ENCODE measurements at regions not wholly inside any gene's neighbourhood (a gene's known extent, or its start where the extent isn't known, plus 50 kb on each side); places are given as distances from the start of the nearest gene placed in this dataset.
A peak's percentile ranks its signal among the peaks of the same experiment; 100 is the strongest.

- TF ChIP-seq GATAD2A (CRISPR knock-in tag; IDR thresholded peaks at IDR 0.05) (peak; percentile 37; the same call in 1 of the 2 replicates), ARID3A (IDR thresholded peaks at IDR 0.05; ENCODE audit: low read depth, low read length) (0 out of 2 replicates have a peak, but pooled peaks have one; percentile 20), CENPT (CRISPR knock-in tag; IDR thresholded peaks at IDR 0.05; ENCODE audit: low read depth) (no peak), ZNF292 (CRISPR knock-in tag; IDR thresholded peaks at IDR 0.05; ENCODE audit: borderline replicate concordance, low read depth) (no peak), MTF2 (CRISPR knock-in tag; IDR thresholded peaks at IDR 0.05; ENCODE audit: borderline replicate concordance) (no peak), MIXL1 (CRISPR knock-in tag; IDR thresholded peaks at IDR 0.05) (no peak), CEBPB (IDR thresholded peaks at IDR 0.05; ENCODE audit: borderline replicate concordance, low read depth, low read length) (0 out of 2 replicates have a peak, but pooled peaks have one; percentile 15), POLR2AphosphoS2 (IDR thresholded peaks at IDR 0.05; ENCODE audit: low read depth, low read length) (no peak), ZNF607 (CRISPR knock-in tag; IDR thresholded peaks at IDR 0.05; ENCODE audit: borderline replicate concordance) (no peak), SUZ12 (IDR thresholded peaks at IDR 0.05; ENCODE audit: low read depth, low read length) (no peak), ZNF614 (CRISPR knock-in tag; IDR thresholded peaks at IDR 0.05; ENCODE audit: borderline replicate concordance) (no peak), CEBPG (CRISPR knock-in tag; IDR thresholded peaks at IDR 0.05) (peak; percentile 42; the same call in 1 of the 2 replicates), ZXDC (CRISPR knock-in tag; IDR thresholded peaks at IDR 0.05) (no peak), SOX6 (IDR thresholded peaks at IDR 0.05) (no peak), SOX6 (CRISPR knock-in tag; IDR thresholded peaks at IDR 0.05) (peak; percentile 27; the same call in 1 of the 2 replicates), BCL3 (CRISPR knock-in tag; IDR thresholded peaks at IDR 0.05) (no peak), MEIS1 (CRISPR knock-in tag; IDR thresholded peaks at IDR 0.05; ENCODE audit: borderline replicate concordance) (no peak), ARID5B (CRISPR knock-in tag; IDR thresholded peaks at IDR 0.05) (peak; percentile 38; the same call in 1 of the 2 replicates), BHLHE40 (IDR thresholded peaks at IDR 0.05; ENCODE audit: low read length) (no peak), KDM5A (IDR thresholded peaks at IDR 0.05; ENCODE audit: borderline replicate concordance, low read length) (no peak), KDM5B (CRISPR knock-in tag; IDR thresholded peaks at IDR 0.05; ENCODE audit: borderline replicate concordance) (no peak), SSRP1 (CRISPR knock-in tag; IDR thresholded peaks at IDR 0.05) (no peak), SOX5 (CRISPR knock-in tag; IDR thresholded peaks at IDR 0.05; ENCODE audit: borderline replicate concordance) (peak; percentile 71; the same call in 1 of the 2 replicates)
These were observed 490.1 kb upstream of the REG3G start (continued) for GRCh38 chr2:78535395-78535794.

All from HepG2 (cell line).